Fibroblast of skin of scalp (primary cell): ENCODE measurements at regions not wholly inside any gene's neighbourhood (a gene's known extent, or its start where the extent isn't known, plus 50 kb on each side); places are given as distances from the start of the nearest gene placed in this dataset.
"Not testable (repeated sequence)": the region's sequence is repeated elsewhere in the genome, so short reads cannot be mapped to it uniquely, and the experiment has no call there.

Experiments
- DNase-seq: peaks from one replicate; pipeline ENCODE4 v3.0.0-alpha.2; 2013

GRCh38 chr10:20396205-20396604 lies 500.9 kb downstream of the NEBL start:
- DNase-seq, result no peak

- DNase-seq, result no peak
Measured at GRCh38 chr10:20391629-20392028, 505.5 kb downstream of the NEBL start.

- no peak for DNase-seq
Measured at GRCh38 chr10:20381761-20382160, 515.4 kb downstream of the NEBL start.

DNA sequence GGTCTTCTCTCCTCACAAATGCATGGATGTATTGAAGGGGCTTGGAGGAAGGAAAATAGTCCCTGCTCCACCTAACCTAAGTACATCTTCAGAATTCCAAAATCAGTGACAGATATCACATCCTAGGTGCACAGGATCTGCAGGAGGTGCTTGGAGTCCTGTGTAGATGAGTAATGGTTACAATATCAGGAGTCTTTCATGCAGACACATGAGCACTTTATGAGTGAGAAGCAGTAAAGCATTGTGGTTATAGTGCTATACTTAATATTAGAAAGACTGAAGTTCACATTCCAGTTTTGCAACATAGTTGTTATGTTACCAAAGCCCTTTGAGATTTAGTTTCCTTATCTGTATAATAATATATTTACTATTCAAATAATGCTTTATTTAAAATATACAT lies 516.7 kb downstream of the NEBL start:
- no peak for DNase-seq

- no peak for DNase-seq
Measured at GRCh38 chr10:20372748-20373147, 524.4 kb downstream of the NEBL start.

DNA sequence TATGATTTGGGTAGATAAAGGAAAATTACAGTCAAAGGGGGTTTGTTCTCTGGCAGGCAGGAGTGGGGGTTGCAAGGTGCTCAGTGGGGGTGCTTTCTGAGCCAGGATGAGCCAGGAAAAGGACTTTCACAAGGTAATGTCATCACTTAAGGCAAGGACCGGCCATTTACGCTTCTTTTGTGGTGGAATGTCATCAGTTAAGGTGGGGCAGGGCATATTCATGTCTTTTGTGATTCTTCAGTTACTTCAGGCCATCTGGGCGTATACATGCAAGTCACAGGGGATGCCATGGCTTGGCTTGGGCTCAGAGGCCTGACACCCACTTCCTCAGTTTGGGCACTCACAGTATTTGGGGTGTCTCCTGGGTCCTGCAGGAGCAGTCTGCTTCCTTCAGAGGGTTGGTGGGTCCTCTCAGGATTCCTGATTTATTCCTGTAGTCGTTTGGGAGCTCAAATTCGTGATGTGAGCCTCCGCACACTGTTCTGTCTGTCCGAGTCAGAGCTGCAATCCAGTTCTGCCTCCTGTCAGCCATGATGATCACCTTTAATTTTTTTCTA lies 526.1 kb downstream of the NEBL start:
- DNase-seq, result not testable (repeated sequence)

GRCh38 chr10:20369863-20370736 lies 527.0 kb downstream of the NEBL start:
- DNase-seq, result no peak

GRCh38 chr10:20363684-20364083 lies 533.4 kb downstream of the NEBL start:
- DNase-seq, result no peak

DNA sequence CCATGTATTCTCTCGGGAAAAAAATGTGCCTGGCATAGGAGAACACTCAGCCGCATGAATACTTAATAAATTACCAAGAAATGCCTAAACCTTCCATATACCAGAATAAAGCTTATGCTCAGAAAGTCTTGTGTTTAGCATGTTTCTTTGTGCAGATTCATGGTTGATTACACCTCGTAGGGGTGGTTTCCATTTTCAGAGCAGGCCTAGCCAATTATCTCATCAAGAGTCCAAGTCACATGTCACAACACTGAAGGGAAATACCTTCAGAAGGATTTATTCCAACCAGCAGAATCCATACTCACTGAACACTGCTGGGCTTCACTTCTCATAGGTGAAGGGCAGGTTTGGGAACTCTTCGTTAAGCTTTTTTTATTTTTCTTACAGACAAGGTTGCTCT lies 539.7 kb downstream of the PLXDC2 start:
- DNase-seq, result no peak

DNA sequence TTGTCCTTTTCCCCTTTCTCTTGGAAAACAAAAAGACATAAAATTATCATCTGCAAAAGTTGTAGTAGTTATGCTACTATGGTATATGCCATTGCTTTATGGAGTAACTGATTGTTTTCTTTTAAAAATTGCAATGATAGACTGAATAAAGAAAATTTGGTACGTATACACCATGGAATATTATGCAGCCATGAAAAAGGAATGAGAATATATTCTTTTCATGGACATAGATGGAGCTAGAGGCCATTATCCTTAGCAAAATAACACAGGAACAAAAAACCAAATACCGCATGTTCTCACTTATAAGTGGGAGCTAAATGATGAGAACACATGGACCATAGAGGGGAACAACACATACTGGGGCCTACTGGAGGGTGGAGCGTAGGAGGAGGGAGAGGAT lies 538.8 kb downstream of the PLXDC2 start:
- DNase-seq, result no peak

DNA sequence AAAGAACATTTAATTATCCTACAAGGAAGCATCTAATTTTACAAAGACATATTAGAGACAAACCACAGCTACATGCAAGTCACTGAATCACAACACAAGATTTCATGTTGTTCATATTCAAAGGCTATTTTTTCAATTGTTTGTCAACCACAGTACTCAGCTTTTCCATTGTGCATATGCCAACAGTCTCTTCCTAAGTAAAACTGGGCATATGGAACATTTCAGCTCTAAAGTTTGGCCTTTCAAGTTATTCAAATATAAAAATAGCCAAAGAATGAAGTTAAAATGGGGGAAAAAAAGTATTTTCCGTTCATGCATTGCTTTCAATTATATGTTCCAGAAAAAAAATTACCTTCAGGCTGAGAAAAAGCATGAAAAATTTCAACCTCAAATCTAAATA lies 537.9 kb downstream of the PLXDC2 start:
- DNase-seq, result no peak

DNA sequence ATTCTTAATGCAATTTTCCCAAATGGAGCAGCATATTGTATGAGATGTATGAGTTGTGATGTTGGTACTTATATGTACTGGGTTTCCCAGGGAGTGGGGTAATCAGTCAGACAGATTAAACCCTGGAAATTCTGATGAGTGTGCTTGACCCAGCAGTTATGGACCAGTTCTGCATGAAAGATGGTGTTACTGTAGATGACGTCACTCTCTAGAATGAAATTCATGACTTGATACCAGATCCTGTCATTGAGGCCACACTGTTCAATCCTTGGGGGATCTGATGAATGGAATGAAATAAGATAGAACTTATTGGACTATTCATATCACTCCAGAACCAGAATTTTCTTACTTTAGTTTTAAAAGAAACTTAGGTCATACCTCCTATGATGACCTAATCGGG lies 534.3 kb downstream of the PLXDC2 start:
- no peak for DNase-seq

- DNase-seq, result no peak
Measured at GRCh38 chr10:20343036-20343435, 526.8 kb downstream of the PLXDC2 start.
